H1 (cell line): ENCODE measurements at regions not wholly inside any gene's neighbourhood (a gene's known extent, or its start where the extent isn't known, plus 50 kb on each side); places are given as distances from the start of the nearest gene placed in this dataset.

Experiments used
- ASH2L ChIP-seq: fragments of 200-600, 300-600 bp; sonication (generic); IDR thresholded peaks from one replicate; pipeline ENCODE4 v1.7.1; 2017; ENCODE audit warnings: low read length
- JUND ChIP-seq: IDR thresholded peaks from 2 replicates; pipeline ENCODE4 v1.6.1; 2011; ENCODE audit warnings: mild to moderate bottlenecking, improper control_type of control experiment, low read length
- MAFK ChIP-seq: IDR thresholded peaks from 2 replicates; pipeline ENCODE4 v1.6.1; 2012; ENCODE audit warnings: low read depth, mild to moderate bottlenecking, improper control_type of control experiment, low read length
- PHF8 ChIP-seq: fragments of 200-600 bp; sonication (generic); conservative IDR thresholded peaks from 2 replicates; pipeline ENCODE4 v1.7.1; 2012; ENCODE audit warnings: low read depth, mild to moderate bottlenecking, inconsistent platforms, low read length, moderate library complexity
- RAD21 ChIP-seq, 2 experiments: IDR thresholded peaks in 1 of 2; conservative IDR thresholded peaks in 1 of 2; 2 replicates each; pipeline ENCODE4 v1.6.1; 2011; ENCODE audit warnings: low read depth in 2 of 2, low read length in 2 of 2, improper control_type of control experiment in 1 of 2, inconsistent platforms in 1 of 2, mild to moderate bottlenecking in 1 of 2, moderate library complexity in 1 of 2
- TAF1 ChIP-seq: IDR thresholded peaks from 2 replicates; pipeline ENCODE4 v1.6.1; 2011; ENCODE audit warnings: mild to moderate bottlenecking, low read depth, low read length
- TF ChIP-seq, protein P1 (sequence below), 3 experiments: IDR thresholded peaks; 1 replicate in 2 of 3; 2 replicates in 1 of 3; pipeline versions ENCODE4 v1.5.1 to v1.6.1; 2011; ENCODE audit warnings: low read length in 3 of 3, mild to moderate bottlenecking in 3 of 3, inconsistent platforms in 2 of 3, low read depth in 1 of 3, moderate library complexity in 1 of 3; ENCODE audit not compliant: insufficient read depth in 1 of 3; ENCODE audit errors: control extremely low read depth in 1 of 3
- TF ChIP-seq, protein P2 (sequence below): IDR thresholded peaks from 2 replicates; pipeline ENCODE4 v1.6.1; 2011; ENCODE audit warnings: low read length, improper control_type of control experiment

GRCh38 chr11:70547386-70547785 is 149.1 kb downstream of the CTTN start:
- TF ChIP-seq RAD21 (IDR thresholded peaks at IDR 0.05 in 1 of 2, conservative IDR thresholded peaks at IDR 0.05 in 1 of 2; ENCODE audit: low read depth in 2 of 2, low read length in 2 of 2) (no peak), MAFK (no peak), TAF1 (no peak), ASH2L (no peak), JUND (no peak), PHF8 (no peak)
- TF ChIP-seq, protein P1, sequence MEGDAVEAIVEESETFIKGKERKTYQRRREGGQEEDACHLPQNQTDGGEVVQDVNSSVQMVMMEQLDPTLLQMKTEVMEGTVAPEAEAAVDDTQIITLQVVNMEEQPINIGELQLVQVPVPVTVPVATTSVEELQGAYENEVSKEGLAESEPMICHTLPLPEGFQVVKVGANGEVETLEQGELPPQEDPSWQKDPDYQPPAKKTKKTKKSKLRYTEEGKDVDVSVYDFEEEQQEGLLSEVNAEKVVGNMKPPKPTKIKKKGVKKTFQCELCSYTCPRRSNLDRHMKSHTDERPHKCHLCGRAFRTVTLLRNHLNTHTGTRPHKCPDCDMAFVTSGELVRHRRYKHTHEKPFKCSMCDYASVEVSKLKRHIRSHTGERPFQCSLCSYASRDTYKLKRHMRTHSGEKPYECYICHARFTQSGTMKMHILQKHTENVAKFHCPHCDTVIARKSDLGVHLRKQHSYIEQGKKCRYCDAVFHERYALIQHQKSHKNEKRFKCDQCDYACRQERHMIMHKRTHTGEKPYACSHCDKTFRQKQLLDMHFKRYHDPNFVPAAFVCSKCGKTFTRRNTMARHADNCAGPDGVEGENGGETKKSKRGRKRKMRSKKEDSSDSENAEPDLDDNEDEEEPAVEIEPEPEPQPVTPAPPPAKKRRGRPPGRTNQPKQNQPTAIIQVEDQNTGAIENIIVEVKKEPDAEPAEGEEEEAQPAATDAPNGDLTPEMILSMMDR (IDR thresholded peaks at IDR 0.05; ENCODE audit: control extremely low read depth in 1 of 3, insufficient read depth in 1 of 3, low read depth in 1 of 3, low read length in 3 of 3) = no peak
- TF ChIP-seq, protein P2, sequence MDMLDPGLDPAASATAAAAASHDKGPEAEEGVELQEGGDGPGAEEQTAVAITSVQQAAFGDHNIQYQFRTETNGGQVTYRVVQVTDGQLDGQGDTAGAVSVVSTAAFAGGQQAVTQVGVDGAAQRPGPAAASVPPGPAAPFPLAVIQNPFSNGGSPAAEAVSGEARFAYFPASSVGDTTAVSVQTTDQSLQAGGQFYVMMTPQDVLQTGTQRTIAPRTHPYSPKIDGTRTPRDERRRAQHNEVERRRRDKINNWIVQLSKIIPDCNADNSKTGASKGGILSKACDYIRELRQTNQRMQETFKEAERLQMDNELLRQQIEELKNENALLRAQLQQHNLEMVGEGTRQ = no peak
